Erythroblast (primary cell): ENCODE measurements at regions not wholly inside any gene's neighbourhood (a gene's known extent, or its start where the extent isn't known, plus 50 kb on each side); places are given as distances from the start of the nearest gene placed in this dataset.

ENCODE experiments used
- GATA1 ChIP-seq: IDR thresholded peaks from 2 replicates; pipeline ENCODE4 v1.6.1; 2011; ENCODE audit warnings: low read depth, mild to moderate bottlenecking, control low read depth, low read length, moderate library complexity
- POLR2A ChIP-seq: IDR thresholded peaks from 2 replicates; pipeline ENCODE4 v1.6.1; 2011; ENCODE audit warnings: mild to moderate bottlenecking, low read length

DNA sequence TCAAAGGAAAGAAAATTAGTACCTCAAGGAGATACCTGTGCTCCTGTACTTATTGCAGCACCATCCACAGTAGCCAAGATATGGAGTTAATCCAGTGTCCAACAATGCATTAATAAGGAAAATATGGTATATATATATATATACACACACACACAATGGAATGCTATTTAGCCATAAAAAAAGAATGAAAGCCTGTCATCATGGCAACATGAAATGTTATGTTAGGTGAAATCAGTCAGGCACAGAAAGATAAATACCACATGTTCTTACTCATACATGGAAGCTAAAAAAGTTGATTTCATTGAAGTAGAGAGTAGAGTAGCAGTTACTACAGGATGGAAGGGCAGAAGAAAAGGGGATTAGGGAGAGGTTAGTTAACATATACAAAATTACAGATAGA, 601.5 kb downstream of the ANXA1 start:
- TF ChIP-seq POLR2A (no peak), GATA1 (no peak)
